HG03135 (cell line): ENCODE measurements at regions not wholly inside any gene's neighbourhood (a gene's known extent, or its start where the extent isn't known, plus 50 kb on each side); places are given as distances from the start of the nearest gene placed in this dataset.

Experiments
- ATAC-seq: cut with Tn5 transposase; IDR thresholded peaks from one replicate; pipeline ENCODE4 v1.9.1; 2021; ENCODE audit warnings: mild to moderate bottlenecking, moderate library complexity; ENCODE audit not compliant: unreplicated experiment

GRCh38 chr2:128702616-128703015 lies 383.9 kb upstream of the HS6ST1 start:
- ATAC-seq: no peak

GRCh38 chr2:128708106-128708816 lies 389.6 kb upstream of the HS6ST1 start:
- no peak for ATAC-seq

DNA sequence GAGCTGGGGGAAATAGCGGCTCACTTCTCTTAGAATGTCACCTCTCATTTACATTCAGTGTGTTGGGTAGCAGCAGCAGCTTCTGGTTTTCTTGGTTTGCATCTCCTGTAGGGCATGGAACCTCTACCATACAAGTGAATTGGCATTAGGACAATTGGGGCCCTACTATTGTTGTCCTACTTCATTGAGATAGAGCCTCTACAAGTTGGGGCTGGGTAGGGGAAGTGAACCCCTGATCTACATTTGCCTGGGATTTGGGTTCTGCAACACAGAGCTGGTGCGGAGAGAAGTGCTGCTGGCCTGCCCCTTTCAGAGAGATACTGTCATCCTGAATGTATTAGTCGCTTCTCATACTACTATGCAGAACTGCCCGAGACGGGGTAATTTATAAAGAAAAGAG lies 391.6 kb upstream of the HS6ST1 start:
- no peak for ATAC-seq

DNA sequence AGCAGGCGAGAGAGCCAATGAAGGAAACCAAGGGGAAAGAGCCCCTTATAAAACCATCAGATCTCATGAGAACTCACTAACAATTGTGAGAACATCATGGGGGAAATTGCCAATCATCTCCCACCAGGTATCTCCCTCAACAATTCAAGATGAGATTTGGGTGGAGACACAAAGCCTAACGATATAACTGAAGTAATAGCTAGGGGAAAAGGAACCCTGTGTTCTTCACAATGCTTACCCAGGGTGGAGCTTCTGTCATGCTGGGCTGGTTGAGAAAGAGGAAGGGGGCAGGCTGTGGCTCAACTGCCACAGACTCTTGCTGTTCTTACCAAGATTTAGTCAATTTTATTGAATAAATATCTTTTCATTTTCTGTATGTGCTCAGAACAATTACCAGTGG lies 392.1 kb upstream of the HS6ST1 start:
- ATAC-seq: no peak

- no peak for ATAC-seq
Observed at GRCh38 chr2:128714285-128714684, 395.6 kb upstream of the HS6ST1 start.

DNA sequence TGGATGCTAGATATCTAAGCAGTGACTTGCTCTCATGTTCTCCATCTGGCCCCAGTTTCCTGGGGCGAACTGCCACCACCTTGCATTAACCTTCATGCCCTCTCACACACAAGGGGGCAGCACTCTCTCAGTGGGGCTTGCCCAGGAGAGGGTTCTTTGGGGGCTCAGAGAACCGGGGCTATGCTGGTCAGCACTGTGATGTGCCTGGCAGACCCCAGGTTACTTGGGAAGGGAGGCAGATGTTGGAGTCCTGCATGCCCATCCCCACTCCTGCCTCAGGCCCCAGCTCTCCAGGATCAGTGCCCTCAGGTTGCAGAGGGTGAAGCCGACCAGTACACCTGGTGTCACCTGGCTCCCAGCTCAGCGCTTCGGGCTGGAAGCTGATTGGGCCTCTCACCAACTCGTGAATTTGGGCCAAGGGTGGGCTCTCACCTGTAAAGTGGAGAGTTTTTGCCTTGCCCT lies 396.2 kb upstream of the HS6ST1 start:
- ATAC-seq: no peak

DNA sequence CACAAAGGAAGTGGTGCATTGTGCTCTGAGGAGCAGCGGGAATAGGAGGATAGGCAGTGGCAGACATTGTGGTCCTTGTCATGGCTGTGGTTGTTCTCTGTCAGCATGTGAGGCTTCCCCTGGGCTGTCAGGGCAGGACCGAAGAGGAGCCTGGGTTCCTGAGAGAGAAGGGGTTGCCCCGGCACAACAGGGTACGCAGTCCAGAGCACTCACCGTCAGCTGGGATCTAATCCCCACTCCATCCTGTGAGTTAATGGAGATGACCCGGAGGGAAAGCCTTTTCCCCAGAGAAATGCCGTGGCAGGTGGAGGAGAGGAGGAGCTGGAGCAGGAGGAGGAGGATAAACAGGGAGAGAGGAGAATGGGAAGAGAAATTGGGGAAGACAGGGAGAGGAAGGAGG lies 396.7 kb upstream of the HS6ST1 start:
- no peak for ATAC-seq

DNA sequence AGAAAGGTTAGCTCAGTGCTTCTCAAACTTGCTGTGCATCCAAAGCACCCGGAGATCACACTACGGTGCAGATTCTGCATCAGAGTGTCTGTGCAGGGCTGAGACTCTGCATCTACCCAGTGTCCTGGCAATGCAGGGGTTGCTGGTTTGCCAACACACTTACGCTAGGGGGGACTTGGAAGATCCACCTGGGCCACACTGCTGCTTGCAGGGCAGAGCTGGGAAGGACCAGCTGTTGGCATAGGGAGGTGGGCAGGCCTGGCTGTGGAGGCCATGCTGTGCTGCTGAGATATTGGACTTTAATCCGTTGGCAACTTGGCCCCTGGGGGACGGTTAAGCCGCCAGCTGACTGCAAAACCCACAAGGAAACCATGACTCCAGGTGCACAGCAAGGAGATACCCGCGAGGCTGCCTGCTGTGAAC lies 397.6 kb upstream of the HS6ST1 start:
- no peak for ATAC-seq

GRCh38 chr2:128717758-128718710 lies 399.4 kb upstream of the HS6ST1 start:
- no peak for ATAC-seq

DNA sequence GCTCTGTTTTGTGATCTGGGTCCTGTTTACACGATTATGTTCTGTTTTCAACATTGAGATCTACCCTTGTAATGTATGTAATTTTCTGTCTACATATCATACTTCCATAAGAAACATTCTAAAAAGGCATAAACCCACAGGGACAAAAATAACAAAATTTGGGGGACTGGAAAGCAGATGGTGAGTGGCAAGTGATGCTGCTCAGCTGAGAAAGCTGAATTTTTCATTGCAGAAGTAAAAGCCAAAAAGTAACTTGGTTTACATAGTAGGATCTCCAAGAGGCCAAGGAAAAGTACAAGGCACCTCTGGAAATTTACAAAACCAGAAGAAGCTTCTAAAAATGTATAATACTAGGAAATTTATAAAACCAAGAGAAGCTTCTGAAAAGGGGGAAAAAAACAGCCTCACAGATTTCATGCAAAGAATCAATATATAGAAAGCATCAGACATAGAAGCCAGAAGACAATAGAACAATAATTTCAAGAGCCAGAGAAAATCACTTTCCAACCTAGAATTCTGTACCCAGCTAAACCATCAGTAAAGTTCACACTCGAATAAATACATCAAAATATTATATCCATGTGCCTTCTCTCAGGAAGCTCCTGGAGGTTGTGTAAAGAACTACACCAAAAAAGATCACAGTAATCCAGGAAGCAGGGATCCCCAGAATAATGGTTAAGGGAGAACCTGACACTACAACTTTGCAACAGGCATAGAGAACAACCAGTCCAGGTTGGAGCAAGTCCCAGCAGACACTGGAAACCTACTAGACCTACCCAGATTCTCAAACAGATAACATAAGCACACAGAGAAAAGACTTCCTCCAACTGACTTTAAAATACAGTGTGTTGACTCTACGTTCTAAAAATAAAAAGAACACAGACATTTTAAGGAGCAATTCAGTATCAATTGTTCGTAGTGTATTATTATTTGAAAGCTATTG lies 401.7 kb upstream of the HS6ST1 start:
- ATAC-seq: no peak

DNA sequence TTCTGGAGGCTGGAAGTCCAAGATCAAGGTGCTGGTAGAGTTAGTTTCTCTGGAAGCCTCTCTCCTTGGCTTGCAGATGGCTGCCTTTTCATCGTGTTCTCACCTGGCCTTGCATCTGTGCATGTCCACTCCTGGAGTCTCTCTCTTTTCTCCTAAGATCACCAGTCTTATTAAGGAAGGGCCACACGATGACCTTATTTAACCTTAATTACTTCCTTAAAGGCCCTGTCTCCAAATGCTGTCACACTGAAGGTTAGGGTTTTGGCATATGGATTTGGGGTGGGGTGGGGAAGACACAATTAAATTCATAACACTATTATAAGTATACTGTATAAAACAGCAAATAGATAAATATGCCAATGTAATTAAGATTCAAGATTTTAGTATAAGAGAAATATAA lies 402.4 kb upstream of the HS6ST1 start:
- ATAC-seq: no peak

DNA sequence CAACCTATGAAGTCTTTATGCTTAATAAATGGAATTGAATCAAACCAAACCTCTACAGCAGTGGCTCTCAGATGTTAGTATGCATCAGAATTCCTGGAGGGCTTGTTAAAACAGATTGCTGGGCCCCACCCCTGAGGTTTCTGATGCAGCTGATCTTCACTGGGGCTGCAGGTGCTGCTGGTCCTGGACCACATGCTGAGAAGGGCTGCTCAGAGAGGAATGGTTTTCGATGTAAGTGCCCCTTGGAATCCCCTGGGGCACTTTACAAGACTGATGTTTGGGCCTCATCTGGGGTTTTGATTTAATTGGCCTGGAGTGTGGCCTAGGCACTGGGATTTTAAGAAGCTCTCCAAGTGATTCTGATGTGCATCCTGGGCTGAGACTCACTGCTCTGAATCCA lies 403.8 kb upstream of the HS6ST1 start:
- ATAC-seq: no peak

DNA sequence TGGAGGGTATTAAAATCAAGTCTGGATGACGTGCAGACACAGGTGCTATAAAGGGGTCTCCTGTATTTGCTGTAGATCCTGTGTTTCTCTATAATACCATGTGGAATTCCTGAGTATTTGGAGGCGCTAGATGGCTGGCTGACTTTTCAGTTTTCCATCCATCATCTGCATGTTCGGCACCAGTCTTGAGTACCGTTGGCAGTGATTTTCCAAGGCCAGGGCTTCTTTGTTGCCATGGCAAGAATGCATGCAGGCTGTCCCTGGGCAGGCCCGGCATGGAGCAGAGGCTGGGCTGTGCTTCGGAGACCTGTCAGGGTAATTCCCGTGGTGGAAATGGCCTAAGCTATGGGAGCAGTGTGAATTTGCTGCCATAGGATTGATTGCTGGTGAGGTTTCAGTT lies 405.9 kb upstream of the HS6ST1 start:
- no peak for ATAC-seq

DNA sequence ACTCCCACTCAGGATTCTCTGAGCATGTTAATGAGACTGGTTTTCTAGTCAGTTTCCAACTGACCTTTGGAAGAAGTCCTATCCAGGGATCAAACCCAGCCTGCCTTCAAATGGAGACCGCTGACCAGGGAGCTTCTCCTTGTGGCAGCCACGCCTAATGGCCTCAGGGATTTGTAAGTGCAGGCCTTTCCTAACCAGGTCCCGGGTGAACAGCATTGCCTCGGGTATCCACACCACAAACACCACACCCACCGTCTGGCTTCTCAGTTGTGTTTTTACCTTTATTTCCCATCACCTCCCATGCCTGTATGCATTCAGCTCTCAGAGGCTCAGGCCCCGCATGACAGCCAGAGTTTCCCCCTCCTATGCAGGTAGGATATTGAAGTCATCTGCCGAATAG lies 406.3 kb upstream of the HS6ST1 start:
- no peak for ATAC-seq

DNA sequence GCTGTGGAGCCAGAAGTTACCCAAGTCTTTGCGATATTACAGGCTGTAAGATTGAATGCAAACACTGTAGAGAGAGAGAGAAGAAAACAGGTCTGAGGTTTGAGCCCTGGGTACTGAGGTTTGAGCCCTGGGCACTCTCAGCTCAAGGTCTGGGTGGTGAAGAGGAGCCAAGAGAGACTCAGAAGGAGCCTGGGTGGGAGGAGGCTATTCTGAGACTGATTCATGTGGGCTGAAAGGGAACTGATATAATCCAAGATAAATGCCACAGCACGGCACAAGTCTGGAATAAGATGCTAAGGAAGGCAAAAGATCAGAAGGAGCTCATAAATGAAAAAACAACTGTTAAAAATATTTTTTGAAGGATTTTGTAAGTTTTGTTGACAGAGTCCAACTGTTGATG lies 407.6 kb upstream of the HS6ST1 start:
- no peak for ATAC-seq

DNA sequence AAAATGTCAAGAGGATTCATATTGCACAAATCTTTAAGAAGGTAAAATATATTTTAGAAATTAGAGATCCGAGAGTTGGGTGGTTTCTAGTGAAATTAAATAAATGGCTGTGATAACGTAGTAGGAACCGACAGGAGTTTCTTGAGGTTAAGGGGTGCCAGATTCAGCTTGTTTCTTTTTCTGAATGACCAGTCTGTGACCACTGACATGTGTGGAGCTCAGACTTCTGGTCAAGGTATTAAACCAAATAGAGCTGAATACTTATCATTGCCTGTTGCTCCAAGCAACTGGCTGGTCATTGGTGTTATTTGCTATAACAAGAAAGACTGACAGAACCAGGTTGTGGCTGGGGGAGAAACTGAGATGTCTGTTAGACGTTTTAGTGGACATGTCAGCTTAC lies 408.2 kb upstream of the HS6ST1 start:
- ATAC-seq: peak; percentile 60

DNA sequence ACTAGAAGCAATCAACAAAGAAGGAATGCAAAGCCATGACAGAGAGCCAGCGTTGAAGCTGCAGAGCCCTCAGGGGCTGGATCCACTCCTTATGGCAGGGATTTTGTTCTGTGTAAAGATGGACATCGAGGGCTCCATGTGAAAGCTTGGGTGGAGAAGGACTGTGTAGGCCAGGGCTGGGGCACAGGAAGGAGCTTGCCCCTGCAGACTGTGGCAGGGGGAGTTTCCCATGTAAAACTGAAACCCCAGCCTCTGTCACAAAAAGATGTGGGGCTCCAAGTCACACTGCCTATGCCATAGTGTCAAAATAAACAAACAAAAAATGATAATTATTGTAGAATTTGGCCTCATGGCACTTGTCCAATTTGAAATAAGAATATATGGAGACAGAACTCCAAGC lies 408.7 kb upstream of the HS6ST1 start:
- peak; percentile 46 for ATAC-seq

GRCh38 chr2:128727914-128728313 lies 409.2 kb upstream of the HS6ST1 start:
- ATAC-seq: peak; percentile 45

- no peak for ATAC-seq
Observed at GRCh38 chr2:128729051-128729450, 410.4 kb upstream of the HS6ST1 start.

DNA sequence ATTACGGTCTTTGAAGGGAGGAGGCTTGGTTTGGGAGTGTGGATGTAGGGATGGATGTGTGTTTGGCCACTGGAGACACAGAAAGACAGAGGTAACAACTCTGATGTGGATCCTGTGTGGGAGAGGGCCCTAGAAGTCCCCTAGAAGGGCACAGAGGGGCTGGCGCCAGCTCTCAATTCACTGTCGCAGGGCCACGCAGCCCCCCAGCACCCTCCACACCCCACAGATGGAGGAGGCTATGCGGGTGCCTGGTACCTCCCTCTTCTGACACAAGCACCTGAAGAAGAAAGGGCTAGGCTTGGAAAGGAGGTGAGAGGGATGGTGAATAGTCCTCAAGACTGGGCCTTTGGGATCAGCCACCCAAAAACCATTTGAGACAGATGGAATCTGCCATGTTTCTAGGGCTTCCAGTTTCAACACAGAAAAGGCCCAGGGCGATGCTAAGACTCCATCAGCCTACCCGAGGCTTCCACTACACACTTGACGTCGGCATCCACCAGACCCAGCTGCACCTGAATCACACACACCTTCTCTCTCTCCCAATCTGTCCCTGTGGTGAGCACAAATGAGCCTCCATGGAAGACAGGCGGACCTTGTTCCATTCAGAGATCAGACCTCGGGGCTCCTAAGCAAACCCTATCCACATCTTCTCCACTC lies 413.5 kb upstream of the HS6ST1 start:
- ATAC-seq: no peak
